ENCODE measurements at regions not wholly inside any gene's neighbourhood (a gene's known extent, or its start where the extent isn't known, plus 50 kb on each side); places are given as distances from the start of the nearest gene placed in this dataset.
"Not testable (repeated sequence)": the region's sequence is repeated elsewhere in the genome, so short reads cannot be mapped to it uniquely, and the experiment has no call there.

- DNase-seq = peak; percentile 12
Measured at GRCh38 chr5:39946356-39947045, 521.7 kb upstream of the DAB2 start.

- DNase-seq = no peak
Measured at GRCh38 chr5:39945870-39946269, 521.1 kb upstream of the DAB2 start.

GRCh38 chr5:39943811-39944210 lies 519.0 kb upstream of the DAB2 start:
- DNase-seq = no peak

- no peak for DNase-seq
Measured at GRCh38 chr5:39942606-39943005, 517.8 kb upstream of the DAB2 start.

GRCh38 chr5:39941416-39941815 lies 516.6 kb upstream of the DAB2 start:
- no peak for DNase-seq

GRCh38 chr5:39934830-39935229 lies 510.1 kb upstream of the DAB2 start:
- no peak for DNase-seq

- no peak for DNase-seq
Measured at GRCh38 chr5:39933061-39933460, 508.3 kb upstream of the DAB2 start.

- DNase-seq = no peak
Measured at GRCh38 chr5:39928709-39929108, 503.9 kb upstream of the DAB2 start.

- DNase-seq = no peak
Measured at GRCh38 chr5:39919876-39920275, 495.1 kb upstream of the DAB2 start.

- no peak for DNase-seq
Measured at GRCh38 chr5:39912906-39913305, 488.1 kb upstream of the DAB2 start.

- not testable (repeated sequence) for DNase-seq
Measured at GRCh38 chr5:39907267-39907951, 482.6 kb upstream of the DAB2 start.

GRCh38 chr5:39906146-39906545 lies 481.4 kb upstream of the DAB2 start:
- no peak for DNase-seq

GRCh38 chr5:39905356-39905755 lies 480.6 kb upstream of the DAB2 start:
- DNase-seq = no peak

GRCh38 chr5:39902626-39903025 lies 477.8 kb upstream of the DAB2 start:
- no peak for DNase-seq

- no peak for DNase-seq
Measured at GRCh38 chr5:39898731-39899130, 474.0 kb upstream of the DAB2 start.

- DNase-seq = no peak
Measured at GRCh38 chr5:39896706-39897105, 471.9 kb upstream of the DAB2 start.

- no peak for DNase-seq
Measured at GRCh38 chr5:39896104-39896503, 471.3 kb upstream of the DAB2 start.

- DNase-seq = no peak
Measured at GRCh38 chr5:39892708-39893107, 467.9 kb upstream of the DAB2 start.

GRCh38 chr5:39891376-39891775 lies 466.6 kb upstream of the DAB2 start:
- DNase-seq = no peak

GRCh38 chr5:39880985-39881384 lies 456.2 kb upstream of the DAB2 start:
- no peak for DNase-seq

GRCh38 chr5:39877479-39877878 lies 452.7 kb upstream of the DAB2 start:
- DNase-seq = no peak

GRCh38 chr5:39876146-39876545 lies 451.4 kb upstream of the DAB2 start:
- DNase-seq = no peak

GRCh38 chr5:39870137-39870536 lies 445.4 kb upstream of the DAB2 start:
- DNase-seq = no peak

GRCh38 chr5:39869396-39869795 lies 444.6 kb upstream of the DAB2 start:
- DNase-seq = no peak

- no peak for DNase-seq
Measured at GRCh38 chr5:39867923-39868322, 443.1 kb upstream of the DAB2 start.
